Superior temporal gyrus (tissue), 1 donor: ENCODE measurements at regions not wholly inside any gene's neighbourhood (a gene's known extent, or its start where the extent isn't known, plus 50 kb on each side); places are given as distances from the start of the nearest gene placed in this dataset.
"Not testable (repeated sequence)": the region's sequence is repeated elsewhere in the genome, so short reads cannot be mapped to it uniquely, and the experiment has no call there.

ENCODE experiments used
- DNase-seq: peaks from one replicate; pipeline ENCODE4 v3.0.0-alpha.2; 2016; ENCODE audit errors: extremely low spot score

DNA sequence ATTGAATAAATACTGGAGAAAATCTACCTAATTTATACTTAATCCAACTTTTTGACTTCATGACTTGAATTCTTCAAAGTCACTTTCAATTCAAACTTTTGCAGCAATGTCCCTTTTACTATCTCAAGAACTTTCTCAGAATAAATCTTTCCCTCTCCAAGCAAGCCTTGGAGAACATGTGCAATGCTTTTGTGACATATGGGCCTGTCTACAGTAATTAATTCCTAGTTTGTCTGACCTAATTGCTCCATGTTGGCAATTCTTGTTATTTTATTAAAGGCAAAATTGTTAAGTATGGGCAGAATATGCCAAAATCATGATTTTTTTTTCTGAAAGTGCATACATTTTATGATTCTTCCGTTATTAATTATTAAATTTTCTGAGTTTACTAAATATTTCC, 1115.3 kb downstream of the PDHA2 start:
- DNase-seq, result no peak

- DNase-seq, result no peak
These were observed 1115.8 kb downstream of the PDHA2 start for GRCh38 chr4:96955691-96956090.

DNA sequence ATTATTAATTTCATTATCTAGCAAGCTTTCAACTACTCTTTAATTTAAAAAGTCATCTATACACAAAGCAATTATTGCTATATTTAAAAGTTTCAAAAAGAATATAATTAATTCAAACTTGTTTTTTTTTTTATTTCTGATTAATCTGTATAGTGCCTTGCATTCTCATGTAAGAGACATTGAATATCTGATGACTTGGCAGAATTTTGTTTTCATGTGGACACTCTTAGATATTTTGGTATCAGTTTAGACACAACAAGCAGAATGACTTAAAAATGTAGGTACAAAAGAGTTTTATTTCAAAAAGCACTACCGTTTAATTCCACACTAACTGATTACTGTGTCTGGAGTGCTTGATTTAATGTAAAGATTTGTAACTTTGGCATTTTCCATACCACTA, 1129.6 kb downstream of the PDHA2 start:
- no peak for DNase-seq

GRCh38 chr4:96972920-96973319, 1133.0 kb downstream of the PDHA2 start:
- no peak for DNase-seq

DNA sequence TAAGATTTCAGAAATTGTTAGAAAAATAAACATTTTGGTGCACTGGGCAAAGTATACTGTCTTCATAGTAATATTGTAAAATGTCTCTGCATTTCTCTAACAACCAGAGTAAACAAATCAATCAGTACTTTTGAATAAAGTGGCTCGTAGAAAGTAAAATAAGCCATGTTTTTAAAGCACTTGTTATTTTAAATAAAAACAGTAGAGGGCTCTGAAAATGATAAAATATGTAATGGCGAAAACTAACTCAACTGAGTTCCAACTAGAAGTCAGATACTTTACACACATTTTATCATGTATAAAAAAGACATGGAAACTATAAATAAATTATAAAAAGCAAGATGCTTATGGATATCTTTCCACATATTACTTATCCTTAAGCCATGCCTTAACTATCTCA, 1134.4 kb downstream of the PDHA2 start:
- DNase-seq, result no peak

DNA sequence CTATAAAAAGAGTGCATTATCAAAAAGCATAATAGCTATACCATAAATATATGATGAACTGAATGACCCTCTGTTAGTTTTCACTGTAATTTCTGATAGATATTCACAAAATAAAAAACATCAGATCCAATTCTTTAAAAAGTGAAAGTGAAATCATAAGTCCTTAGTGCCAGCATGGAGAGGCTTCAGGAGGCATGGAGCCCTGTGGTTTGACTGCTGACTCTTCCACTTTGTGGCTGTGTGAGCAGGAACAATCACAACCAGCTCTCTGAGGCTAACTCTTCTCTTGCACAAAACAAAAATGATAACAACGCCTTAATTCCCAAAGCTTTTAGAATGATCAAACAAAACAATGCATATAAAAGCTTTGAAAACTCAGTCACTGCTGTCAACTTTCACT, 1143.9 kb downstream of the PDHA2 start:
- no peak for DNase-seq

- no peak for DNase-seq
These were observed 1146.9 kb downstream of the PDHA2 start for GRCh38 chr4:96986816-96987215.

DNA sequence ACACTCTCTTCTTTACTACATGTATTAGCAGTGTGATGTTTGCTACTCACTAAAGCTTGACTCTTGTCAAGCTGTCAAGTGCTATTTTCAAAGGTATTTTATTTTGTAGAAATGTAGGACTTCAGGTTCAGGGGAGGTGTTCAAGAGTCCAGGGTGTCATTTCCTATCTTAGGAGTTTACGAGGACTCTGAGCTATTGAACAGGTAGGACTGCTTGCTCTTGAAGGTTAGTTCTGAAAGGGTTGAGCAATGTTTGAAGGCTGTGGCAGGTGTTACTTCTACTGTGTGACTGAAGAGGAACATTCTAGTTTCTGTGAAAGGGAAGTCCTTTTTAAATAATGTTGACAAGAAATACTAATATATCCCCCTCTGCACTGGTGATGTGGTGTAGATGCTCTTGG, 1151.2 kb downstream of the PDHA2 start:
- DNase-seq, result no peak

GRCh38 chr4:96992443-96992842, 1150.8 kb downstream of the STPG2 start:
- no peak for DNase-seq

DNA sequence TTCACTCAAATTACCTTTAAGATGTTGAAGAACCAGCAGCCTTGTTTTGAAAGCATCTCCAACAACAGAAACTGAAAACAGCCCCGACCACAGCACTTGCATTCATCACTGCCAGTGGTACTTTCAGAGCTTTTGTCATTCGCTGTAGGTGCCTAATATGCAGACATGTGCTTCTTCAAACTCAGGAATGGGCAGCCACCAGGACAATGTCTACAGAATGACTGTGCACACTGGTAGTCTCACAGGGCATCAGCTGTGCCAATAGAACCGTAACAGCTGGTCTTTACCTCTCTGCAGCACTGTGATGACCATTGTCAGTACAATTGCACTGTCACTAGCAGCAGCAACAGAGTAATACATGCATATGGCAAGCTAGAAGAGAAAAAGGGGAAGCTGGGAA, 1149.7 kb downstream of the STPG2 start:
- no peak for DNase-seq

DNA sequence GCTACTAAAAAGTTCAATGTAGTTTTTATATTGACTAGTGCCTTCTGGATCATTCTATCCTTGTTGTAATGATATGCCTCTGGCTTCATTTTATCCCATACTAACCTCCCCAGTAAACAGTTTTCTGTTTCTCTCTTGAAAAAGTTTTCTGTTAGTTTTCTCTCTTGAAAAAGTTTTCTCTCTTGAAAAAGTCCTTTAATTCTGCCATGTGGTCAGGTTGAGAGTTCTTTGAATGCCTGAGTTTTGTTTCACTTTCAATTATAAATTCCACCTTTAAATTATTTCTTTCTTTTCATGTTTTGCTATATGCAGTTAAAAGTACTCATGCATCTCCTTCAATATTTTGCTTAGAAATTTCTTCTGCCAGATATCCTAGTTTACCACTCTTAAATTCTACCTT, 1139.6 kb downstream of the STPG2 start:
- no peak for DNase-seq

GRCh38 chr4:97013309-97013708, 1130.0 kb downstream of the STPG2 start:
- DNase-seq, result no peak

- DNase-seq, result no peak
These were observed 1129.6 kb downstream of the STPG2 start for GRCh38 chr4:97013711-97014110.

DNA sequence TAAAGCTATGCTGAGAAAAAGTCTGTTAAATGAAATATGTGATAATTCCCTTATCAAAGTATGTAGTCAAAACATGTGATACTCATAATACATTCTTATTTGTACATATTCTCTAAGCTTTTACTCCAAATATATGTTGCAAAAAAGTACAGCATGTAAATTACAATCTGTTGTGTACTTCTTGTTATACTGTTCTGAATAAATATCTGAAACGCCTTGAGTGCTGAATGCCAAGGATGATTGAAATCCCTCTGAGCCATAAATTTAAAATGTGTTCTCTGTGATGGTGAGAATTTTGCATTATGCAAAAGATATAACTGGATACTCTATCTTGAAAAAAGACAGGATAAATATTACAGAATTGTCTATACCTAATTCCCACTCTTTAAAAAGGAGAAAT, 1128.0 kb downstream of the STPG2 start:
- DNase-seq, result no peak

GRCh38 chr4:97016186-97016907, 1126.9 kb downstream of the STPG2 start:
- no peak for DNase-seq

- DNase-seq, result no peak
These were observed 1115.4 kb downstream of the STPG2 start for GRCh38 chr4:97027728-97028410.

GRCh38 chr4:97028785-97029184, 1114.5 kb downstream of the STPG2 start:
- DNase-seq, result no peak

DNA sequence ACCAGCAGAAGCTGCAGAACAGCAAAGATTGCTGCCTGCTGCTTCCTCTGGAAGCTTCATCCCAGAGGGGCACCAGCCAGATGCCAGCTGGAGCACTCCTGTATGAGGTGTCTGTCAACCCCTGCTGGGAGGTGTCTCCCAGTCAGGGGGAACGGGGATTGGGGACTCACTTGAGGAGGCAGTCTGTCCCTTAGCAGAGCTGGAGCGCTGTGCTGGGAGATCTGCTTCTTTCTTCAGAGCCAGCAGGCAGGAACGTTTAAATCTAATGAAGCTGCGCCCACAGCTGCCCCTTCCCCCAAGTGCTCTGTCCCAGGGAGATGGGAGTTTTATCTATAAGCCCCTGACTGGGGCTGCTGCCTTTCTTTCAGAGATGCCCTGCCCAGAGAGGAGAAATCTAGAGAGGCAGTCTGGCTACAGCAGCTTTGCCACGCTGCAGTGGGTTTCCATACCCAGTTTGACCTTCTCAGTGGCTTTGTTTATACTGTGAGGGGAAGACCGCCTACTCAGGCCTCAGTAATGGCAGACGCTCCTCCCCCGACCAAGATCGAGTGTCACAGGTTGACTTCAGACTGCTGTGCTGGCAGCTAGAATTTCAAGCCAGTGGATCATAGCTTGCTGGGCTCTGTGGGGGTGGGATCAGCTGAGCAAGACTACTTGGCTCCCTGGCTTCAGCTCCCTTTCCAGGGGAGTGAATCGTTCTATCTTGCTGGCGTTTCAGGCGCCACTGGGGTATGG, 1105.7 kb downstream of the STPG2 start:
- DNase-seq, result not testable (repeated sequence)

- DNase-seq, result no peak
These were observed 1105.1 kb downstream of the STPG2 start for GRCh38 chr4:97038146-97038516.

DNA sequence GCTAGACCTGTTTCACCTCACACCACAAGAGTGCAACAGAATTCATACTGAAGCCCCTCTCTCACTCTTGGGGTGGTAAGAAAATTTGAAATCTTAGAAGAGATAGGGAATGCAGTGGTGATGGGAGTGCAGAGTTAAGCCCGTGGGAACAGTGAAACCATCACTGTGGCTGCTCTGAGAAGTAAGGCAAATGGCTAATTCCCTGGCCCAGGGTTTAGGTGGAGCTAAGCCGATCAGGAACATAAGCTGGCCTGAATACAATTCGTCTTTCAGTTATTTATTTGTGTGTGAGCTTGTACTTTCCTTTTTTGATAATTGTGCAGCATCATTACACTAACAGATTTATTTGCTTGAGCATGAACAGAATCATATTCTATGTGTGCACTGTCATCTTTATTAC, 1070.6 kb downstream of the STPG2 start:
- no peak for DNase-seq

- DNase-seq, result no peak
These were observed 1070.1 kb downstream of the STPG2 start for GRCh38 chr4:97073194-97073593.

- no peak for DNase-seq
These were observed 1068.7 kb downstream of the STPG2 start for GRCh38 chr4:97074531-97074930.

DNA sequence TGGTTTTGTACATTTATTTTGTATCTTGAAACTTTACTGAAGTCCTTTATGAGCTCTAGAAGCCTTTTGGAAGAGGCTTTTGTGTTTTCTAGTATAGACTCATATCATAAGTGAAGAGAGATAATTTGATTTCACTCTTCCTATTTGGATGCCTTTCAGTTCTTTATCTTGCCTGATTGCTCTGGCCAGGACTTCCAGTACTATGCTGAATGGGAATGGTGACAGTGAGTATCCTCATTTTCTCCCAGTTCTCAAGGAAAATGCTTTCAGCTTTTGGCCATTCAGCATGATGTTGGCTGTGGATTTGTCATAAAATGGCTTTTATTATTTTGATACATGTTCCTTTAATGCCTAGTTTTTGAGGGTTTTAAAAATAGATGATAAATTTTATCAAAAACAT, 1061.3 kb downstream of the STPG2 start:
- DNase-seq, result no peak
